Femur (tissue), 1 donor: ENCODE measurements at regions not wholly inside any gene's neighbourhood (a gene's known extent, or its start where the extent isn't known, plus 50 kb on each side); places are given as distances from the start of the nearest gene placed in this dataset.
"Not testable (repeated sequence)": the region's sequence is repeated elsewhere in the genome, so short reads cannot be mapped to it uniquely, and the experiment has no call there.

Experiments
- DNase-seq: peaks from one replicate; pipeline ENCODE4 v3.0.0-alpha.2; 2017

DNA sequence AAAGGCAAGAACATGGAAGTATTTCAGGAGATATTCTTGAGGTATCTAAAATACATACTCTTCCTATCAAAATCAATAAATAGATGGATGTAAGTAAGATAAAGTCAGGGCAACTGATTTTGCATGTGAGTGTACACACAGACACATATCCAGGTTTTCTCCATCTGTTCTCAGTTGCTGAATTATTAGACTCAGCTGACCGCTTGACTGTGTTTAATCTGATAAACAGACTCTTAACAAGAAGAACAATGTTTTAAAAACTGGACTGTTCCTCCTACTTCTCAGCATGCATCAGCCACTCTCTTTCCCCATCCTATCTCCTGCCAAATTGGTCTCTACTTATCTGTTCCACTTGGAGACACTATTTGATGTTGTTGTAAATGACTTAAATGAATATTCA is 73.5 kb downstream of the GOLGA8G start:
- DNase-seq, result no peak

DNA sequence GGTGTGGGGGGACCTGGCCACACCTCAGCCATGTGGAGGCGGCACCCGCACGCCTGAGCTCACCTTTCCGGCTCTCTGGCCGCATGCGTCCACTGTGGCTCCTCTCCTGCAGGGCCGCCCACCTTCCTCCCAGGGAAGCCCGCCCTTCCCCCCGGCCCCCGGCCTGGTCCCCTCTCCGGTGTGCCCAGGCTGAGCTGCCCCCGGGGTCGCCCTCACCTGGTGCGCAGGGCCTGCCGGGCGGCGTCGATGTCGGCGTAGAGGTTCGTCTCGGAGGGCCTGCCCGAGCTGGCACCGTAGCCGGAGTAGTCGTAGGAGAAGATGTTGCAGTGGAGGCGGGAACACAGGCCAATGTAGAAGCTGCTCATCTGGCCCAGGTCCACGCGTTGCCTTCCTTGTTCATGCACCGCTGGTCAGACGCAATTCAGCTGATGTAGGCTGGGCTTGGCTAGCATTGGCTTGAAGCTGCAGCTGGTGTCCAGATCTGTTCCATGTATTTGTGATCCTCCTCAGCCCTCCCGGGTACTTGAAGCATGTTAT is 75.3 kb downstream of the GOLGA8G start:
- DNase-seq, result peak; percentile 29

DNA sequence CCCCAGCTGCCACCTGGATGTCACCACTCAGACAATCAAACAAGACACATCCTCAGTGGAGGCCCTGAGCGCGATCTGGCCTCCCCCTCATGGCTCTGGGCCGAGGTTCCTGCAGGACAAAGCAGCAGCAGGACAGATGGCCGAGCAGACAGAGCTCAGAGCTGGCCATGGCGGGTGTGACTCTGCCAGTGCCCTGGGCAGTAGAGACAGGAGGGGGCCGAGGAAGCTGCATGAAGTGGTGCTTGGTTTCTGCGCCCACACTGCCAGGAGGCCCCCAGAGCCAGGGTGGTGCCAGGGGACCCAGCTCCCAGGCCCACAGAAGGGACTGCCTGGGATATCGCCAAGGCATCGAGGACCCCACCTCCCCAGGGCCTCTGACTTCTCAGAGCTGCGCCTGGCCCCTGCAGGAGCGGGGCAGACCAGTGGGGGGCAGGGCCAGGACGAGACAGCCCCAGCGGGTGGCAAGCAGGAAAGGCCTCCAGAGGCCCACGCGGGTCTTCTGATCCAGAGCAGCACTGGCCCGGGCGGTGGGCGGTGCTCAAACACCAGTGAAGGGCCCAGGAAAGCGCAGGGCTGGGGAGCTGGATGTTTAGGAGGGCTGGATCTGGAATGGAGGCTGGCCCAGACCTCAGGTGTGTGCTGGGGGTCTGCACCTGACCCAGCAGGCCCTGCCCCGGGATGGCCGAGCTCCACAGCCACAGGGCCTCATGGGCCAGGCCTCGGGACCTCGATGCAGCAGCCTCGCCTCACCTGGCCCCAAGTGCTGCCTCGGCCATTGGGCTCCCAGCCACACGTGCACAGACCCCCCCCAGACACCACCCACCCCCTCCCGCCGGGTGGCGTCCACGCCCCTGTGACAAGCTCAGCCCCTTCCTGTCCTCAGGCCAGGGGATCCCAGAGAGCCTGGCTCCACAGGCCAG is 76.0 kb downstream of the GOLGA8G start:
- DNase-seq, result peak; percentile 17

DNA sequence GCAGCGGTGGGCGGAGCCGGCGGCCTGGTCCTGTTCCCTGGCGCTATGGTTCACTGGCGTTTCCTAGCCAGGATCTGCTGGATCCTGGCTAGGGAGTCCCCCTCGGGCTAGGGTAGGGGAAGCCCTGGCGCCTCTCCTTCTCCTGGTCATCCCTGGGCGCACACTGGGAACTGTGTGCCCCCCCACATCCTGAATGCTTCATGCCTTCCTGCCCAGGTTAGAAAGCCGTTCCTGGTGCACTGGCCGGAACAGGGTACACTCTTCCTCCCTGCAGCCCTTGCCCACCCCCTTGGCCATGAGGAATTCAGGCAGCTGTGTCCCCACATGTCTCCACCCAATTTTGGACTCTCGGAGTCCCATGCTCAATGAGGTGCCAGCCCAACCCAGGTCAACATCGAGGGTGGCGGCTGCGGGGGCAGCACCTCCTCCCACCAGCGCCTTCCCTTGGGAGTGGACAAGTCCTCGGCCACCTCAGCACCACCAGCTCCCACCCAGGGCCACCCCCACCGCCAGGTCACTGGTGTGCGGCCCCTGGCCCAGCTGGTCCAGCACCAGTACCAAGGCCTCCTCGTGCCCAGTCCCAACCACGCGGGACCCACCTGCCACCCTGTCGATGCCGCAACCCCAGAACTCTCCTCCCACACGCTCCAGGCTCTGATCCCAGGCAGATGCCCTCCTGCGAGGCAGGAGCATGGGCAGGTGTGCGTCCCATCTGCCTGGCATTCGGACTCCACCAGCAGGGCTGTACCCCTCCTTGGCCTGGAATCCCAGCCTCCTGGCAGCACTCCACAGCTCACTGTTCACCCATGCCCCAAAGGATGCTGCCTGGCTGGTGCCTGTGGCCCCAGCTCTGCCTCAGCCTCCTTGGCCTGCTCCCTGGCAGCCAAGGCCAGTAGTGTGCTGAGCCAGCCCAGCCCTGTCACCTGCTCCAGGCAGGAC is 77.0 kb downstream of the GOLGA8G start:
- DNase-seq, result peak; percentile 15

DNA sequence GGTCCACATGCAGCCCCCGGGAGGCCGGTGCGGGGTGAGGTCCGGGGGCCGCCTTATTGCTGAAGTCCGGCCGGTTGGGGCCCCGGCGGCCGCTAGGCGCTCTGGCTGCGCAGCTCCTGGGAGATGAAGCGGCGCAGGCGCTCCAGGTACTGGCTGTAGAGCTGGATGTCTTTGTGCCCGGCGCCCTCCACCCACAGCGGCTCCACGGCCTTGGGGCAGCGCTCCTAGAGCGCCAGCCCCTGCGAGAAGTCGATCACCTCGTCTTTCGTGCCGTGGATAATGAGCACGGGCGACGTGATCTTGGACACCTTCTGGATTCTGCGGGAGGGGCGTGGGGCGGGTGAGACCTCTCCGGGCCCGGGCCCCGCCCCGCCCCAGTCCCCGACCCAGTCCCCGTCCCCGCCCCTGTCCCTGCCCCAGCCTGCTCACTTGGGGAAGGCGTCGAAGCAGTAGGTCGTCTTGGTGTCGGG is 76.3 kb downstream of the GOLGA8F start:
- DNase-seq, result not testable (repeated sequence)
